ENCODE measurements at regions not wholly inside any gene's neighbourhood (a gene's known extent, or its start where the extent isn't known, plus 50 kb on each side); places are given as distances from the start of the nearest gene placed in this dataset.

DNA sequence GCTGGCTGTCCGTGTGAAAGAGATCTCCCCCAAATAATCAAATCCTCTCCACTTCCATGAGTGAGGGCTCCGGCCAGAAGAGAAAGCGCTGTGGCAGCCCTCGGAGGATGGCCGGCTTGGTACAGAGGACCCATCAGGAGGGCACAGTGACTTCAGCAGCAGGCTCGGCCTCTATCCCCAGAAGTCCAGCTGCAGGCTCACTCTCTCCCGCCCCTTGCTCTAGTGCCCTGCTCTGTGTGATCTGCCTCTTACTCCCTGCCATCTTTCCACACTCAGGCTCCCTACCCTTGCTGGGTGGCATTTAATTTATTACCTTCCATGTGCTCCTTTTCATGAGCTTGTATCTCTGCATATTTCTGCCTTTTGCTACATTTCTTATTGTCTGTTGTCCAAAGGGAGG is 129.7 kb downstream of the SPATA19 start:
- no peak for DNase-seq
- Mint-ChIP-seq H3K4me1 (no peaks in the 10 kb centered on the region), H3K27ac (no peak overlapping the region), H3K36me3 (no peaks in the 10 kb centered on the region), H3K4me3 (no peak overlapping the region), H3K27me3 (ENCODE audit: low read depth in 3 of 3) (peaks cover 2 to 6% (median 2%) of the 10 kb centered on the region in 3 donors), H3K9me3 (peaks cover 0 to 6% (median 0%) of the 10 kb centered on the region in 6 donors)

DNA sequence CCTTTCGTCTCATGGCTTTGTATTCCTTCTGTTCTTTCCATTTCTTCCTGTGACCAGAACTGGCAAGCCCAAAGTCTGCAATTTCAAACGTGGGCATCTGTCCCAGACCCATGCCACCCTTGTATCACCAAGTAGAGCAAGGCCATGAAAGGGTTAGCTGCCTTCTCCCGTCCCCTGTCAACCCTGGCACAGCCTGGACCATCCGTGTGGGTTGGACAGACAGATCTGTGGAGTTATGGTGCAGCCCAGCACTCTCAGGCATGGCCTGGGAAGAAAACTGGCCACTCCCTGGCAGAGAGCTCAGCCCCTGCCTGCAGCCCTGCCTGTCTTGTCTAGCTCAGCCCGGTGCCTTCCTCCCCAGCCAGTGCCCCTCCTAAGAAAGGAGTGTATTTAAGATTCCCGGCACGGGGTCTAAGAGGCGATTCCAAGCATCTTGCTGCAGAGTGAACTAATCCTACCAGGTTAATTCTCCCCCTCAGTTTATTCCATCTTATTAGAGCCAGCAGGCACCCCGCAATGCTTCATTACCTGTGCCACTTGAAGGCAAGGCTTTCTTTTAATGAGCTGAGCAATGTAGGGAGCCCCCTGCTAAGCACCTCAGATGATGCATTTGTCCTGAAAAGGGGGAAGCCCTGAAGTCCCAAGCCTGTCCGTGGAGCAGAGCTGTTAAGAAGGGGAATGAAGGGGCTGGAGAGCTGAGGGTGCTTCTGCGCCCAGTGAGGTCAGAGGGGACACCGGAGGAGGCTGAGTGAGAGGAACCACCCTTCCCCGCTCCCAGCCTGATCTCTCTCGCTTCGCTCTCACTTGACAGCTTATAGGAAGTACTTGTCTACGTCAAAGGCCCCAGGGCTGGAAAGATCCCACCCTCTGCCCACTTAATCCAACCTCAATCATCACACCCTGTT is 130.6 kb downstream of the SPATA19 start:
- Mint-ChIP-seq H3K27me3 (ENCODE audit: low read depth in 3 of 3) (peaks cover 0 to 6% (median 2%) of the 10 kb centered on the region in 3 donors), H3K4me1 (no peaks in the 10 kb centered on the region), H3K9me3 (peaks cover 0 to 4% (median 0%) of the 10 kb centered on the region in 6 donors), H3K36me3 (no peaks in the 10 kb centered on the region), H3K4me3 (no peak overlapping the region), H3K27ac (no peak overlapping the region)
- DNase-seq, result no peak

DNA sequence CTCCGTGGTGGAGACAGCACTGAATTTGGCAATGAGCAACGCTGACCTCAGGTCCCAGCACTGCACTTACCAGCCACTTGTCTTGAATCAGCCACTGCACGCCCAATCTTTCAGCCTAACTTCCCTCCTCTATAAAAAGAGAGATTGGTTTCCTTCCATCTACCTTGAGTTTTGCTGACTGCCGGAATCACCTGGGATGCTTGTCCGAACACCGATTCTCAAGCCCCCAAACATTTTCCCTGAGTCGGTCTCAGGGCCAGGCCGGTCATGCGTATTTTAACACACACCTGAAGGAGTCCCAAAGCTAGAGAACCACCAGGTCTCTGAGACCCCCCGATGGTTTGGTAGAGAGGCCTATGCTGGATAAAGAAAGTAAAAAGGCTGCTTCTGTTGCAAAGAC is 131.5 kb downstream of the SPATA19 start:
- no peak overlapping the region for H3K27ac Mint-ChIP-seq
- H3K9me3 Mint-ChIP-seq, result peaks cover 0 to 3% (median 0%) of the 10 kb centered on the region in 6 donors
- H3K27me3 Mint-ChIP-seq (ENCODE audit: low read depth in 3 of 3), result peaks cover 0 to 6% (median 2%) of the 10 kb centered on the region in 3 donors
- no peak for DNase-seq
- no peaks in the 10 kb centered on the region for H3K4me1 Mint-ChIP-seq
- H3K4me3 Mint-ChIP-seq, result no peak overlapping the region
- no peaks in the 10 kb centered on the region for H3K36me3 Mint-ChIP-seq

DNA sequence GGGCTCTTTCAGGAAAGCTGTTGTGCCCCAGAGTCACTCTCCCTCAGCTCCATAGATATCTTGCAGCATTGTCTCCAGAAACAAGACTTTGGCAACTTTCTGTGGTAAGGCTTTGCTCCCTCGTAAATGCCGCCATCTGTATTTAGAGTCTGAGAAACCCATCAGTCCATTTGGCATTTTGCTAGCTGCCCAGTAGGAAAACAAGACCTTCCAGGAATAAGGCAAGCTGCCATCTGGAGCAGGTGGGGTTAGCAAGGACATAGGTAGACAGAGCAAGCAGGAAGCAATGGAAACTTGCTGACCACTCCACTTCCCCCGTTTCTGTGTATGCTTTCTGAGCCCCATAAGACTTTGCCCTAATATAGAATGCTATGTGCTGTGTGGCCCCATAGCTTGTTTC is 131.9 kb downstream of the SPATA19 start:
- no peaks in the 10 kb centered on the region for H3K4me1 Mint-ChIP-seq

DNA sequence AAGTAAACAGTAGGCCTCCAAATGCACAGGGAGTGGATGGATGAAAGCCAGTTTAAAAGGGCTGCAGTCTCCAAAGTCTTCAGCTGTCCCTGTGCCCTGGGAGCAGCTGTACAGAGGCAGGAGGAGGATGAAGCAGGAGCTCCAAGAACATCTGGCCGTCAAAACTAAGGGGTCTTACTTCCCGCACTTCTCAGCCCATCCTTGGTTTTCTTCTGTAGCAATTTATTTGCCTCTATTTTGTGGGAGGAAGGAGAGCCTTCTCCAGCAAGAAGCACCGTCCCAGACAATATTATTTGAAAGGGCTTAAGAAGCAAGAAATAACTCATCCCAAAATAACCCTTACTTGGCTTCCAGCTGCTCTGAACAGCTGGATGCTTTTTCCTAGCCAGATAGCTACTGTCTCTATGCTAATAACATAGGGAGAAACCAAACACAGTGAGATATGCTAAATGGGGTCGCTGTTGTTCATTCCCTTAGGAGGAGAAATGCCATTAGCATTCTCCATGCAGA is 133.2 kb downstream of the SPATA19 start:
- H3K9me3 Mint-ChIP-seq, result peaks cover 0 to 3% (median 0%) of the 10 kb centered on the region in 6 donors
- H3K4me1 Mint-ChIP-seq, result no peaks in the 10 kb centered on the region
- DNase-seq, result no peak
- H3K4me3 Mint-ChIP-seq, result no peak overlapping the region
- H3K27ac Mint-ChIP-seq, result no peak overlapping the region
- no peaks in the 10 kb centered on the region for H3K36me3 Mint-ChIP-seq
- peaks cover 0 to 6% (median 0%) of the 10 kb centered on the region in 3 donors for H3K27me3 Mint-ChIP-seq (ENCODE audit: low read depth in 3 of 3)

More for the DNA sequence above, 131.9 kb downstream of the SPATA19 start:
- no peak overlapping the region for H3K4me3 Mint-ChIP-seq
- H3K27me3 Mint-ChIP-seq (ENCODE audit: low read depth in 3 of 3), result peaks cover 0 to 6% (median 2%) of the 10 kb centered on the region in 3 donors
- no peak for DNase-seq
- no peak overlapping the region for H3K27ac Mint-ChIP-seq
- H3K36me3 Mint-ChIP-seq, result no peaks in the 10 kb centered on the region
- peaks cover 0 to 3% (median 0%) of the 10 kb centered on the region in 6 donors for H3K9me3 Mint-ChIP-seq

DNA sequence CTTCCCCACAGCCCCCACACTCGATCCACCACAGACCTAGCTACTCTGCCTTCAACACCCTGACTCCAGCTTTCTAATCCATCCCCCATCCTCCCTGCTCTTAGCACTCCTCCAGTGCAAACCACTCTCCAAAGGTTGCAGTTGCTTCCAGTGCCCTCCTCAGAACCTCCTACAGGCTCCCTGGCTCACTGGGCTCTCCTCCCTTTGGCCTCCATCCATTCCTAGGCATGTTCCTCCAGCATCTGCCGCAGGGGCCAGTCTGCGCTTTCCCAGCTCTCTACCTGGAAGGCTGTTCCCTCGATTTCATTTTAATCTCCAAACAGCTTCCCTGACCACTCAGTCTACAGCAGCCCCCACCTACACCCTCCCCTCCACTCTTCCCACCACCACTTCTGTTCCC is 133.8 kb downstream of the SPATA19 start:
- Mint-ChIP-seq H3K36me3 (no peaks in the 10 kb centered on the region), H3K27ac (no peak overlapping the region), H3K9me3 (peaks cover 0 to 1% (median 0%) of the 10 kb centered on the region in 6 donors), H3K4me3 (no peak overlapping the region), H3K27me3 (ENCODE audit: low read depth in 3 of 3) (peaks cover 0 to 6% (median 0%) of the 10 kb centered on the region in 3 donors), H3K4me1 (no peaks in the 10 kb centered on the region)
- no peak for DNase-seq

DNA sequence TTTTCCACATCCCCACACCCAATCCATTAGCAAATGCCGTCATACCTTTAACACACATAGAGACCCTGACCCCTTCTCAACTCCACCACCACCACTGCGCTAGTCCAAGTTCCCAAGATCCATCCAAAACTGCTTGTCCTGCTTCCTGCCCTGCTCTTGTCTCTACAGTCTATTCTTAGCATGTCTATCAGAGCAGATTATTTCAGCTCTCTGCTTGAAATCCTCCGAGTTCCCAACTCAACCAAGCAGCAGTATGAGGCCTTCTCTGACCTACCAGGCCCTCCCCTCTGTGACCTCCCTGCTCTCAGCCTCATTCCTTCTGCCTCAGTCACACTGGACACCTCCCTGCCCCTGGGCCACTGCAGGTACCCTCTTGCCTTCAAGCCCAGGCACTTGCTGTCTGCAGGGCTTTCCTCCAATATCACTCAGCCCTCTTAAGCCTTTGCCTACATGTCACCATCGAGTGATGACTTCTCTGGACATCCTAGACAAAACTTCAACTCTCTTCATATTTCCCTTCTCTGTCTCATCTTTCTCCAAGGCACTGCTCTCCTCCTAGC is 134.6 kb downstream of the SPATA19 start:
- H3K27me3 Mint-ChIP-seq (ENCODE audit: low read depth in 3 of 3), result peaks cover 0 to 6% (median 1%) of the 10 kb centered on the region in 3 donors
- H3K36me3 Mint-ChIP-seq, result no peaks in the 10 kb centered on the region
- no peak for DNase-seq
- H3K9me3 Mint-ChIP-seq, result peaks cover 0 to 1% (median 0%) of the 10 kb centered on the region in 6 donors
- H3K4me1 Mint-ChIP-seq, result no peaks in the 10 kb centered on the region
- H3K4me3 Mint-ChIP-seq, result no peak overlapping the region
- no peak overlapping the region for H3K27ac Mint-ChIP-seq

DNA sequence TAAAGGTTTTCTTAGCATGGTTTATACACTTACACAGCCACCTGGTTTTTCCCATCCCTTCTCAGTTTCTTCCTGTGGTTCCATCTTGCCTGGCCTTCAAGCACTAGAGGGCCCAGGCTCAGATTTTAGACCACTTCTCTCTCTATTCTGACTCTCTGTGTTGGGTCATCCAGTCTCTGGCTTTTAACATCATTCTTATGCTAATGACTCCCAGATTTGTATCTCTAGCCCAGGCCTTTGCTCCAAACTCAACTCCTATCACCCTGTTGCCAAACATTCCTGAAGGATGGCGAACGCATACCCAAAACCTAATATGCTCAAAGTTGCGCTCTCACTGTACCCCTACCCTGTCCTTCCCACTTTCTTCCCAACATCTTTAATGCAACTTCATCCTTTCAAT is 135.1 kb downstream of the SPATA19 start:
- H3K4me1 Mint-ChIP-seq, result no peaks in the 10 kb centered on the region

DNA sequence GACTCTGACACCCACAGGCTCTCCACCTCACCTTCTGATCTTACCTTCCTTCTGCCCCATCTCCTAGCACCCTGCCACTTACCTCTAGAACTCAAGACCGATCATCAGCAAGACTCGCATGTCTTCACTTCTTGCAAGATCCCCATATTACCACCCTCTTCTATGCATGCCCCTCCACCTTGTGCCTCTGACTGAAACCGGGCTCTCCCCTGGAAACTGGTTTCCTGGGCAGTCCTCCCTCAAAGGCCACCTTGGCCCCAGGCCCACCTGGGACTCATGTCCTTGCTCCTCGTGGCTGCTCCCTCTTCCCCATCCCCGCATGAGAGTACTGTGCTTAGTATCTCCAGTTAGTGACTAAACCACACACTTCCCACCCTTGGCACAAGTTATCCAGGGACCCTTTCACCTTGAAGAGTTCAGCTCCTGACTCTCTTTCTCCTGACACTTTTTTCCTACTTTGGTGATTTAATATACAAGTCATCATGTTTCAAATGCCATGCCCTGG is 136.7 kb downstream of the SPATA19 start:
- H3K36me3 Mint-ChIP-seq, result no peaks in the 10 kb centered on the region
- H3K4me3 Mint-ChIP-seq, result no peak overlapping the region
- H3K4me1 Mint-ChIP-seq, result no peaks in the 10 kb centered on the region
- H3K9me3 Mint-ChIP-seq, result peaks cover 0 to 5% (median 0%) of the 10 kb centered on the region in 6 donors
- no peak overlapping the region for H3K27ac Mint-ChIP-seq
- peaks cover 0 to 5% (median 4%) of the 10 kb centered on the region in 3 donors for H3K27me3 Mint-ChIP-seq (ENCODE audit: low read depth in 3 of 3)
- DNase-seq, result no peak

More for the DNA sequence above, 135.1 kb downstream of the SPATA19 start:
- Mint-ChIP-seq H3K9me3 (peaks cover 0 to 1% (median 0%) of the 10 kb centered on the region in 6 donors), H3K27me3 (ENCODE audit: low read depth in 3 of 3) (peaks cover 0 to 5% (median 1%) of the 10 kb centered on the region in 3 donors), H3K4me3 (no peak overlapping the region), H3K27ac (no peak overlapping the region), H3K36me3 (no peaks in the 10 kb centered on the region)
- no peak for DNase-seq

DNA sequence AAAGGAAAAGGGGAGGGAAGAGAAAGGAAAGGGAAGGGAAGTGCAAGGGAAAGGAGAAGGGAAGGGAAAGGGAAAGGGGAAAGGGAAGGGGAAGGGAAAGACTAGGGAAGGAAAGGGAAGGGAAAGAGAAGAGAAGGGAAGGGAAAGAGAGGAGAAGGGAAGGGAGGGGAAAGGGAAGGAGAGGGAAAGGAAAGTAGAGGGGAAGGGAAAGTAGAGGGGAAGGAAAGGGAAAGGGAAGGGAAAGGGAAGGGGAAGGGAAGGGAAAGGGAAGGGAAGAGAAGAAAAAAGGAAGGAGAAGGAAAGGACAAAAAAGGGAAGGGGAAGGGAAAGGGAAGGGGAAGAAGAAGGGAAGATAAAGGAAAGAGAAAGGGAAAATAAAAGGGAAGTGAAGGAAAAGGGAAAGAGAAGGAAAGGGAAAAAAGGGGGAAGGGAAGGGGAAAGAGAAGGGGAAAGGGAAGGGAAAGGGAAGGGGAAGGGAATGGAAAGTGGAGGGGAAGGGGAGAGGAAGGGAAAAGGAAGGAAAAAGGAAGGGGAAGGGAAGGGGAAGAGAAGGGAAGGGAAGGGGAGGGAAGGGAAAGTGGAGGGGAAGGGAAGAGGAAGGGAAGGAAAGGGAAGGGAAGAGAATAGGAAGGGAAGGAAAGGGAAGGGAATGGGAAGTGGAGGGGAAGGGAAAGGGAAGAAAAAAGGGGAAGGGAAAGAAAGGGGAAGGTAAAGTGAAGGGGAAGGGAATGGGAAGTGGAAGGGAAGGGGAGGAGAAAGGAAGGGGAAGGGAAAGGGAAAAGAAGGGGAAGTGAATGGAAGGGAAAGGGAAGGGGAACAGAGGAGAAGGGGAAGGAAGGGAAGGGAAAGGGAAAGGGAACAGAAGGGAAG is 138.2 kb downstream of the SPATA19 start:
- H3K4me1 Mint-ChIP-seq, result no peaks in the 10 kb centered on the region
- peaks cover 0 to 6% (median 4%) of the 10 kb centered on the region in 3 donors for H3K27me3 Mint-ChIP-seq (ENCODE audit: low read depth in 3 of 3)
- DNase-seq, result no peak
- no peak overlapping the region for H3K27ac Mint-ChIP-seq
- H3K4me3 Mint-ChIP-seq, result no peak overlapping the region
- no peaks in the 10 kb centered on the region for H3K36me3 Mint-ChIP-seq
- peaks cover 0 to 5% (median 0%) of the 10 kb centered on the region in 6 donors for H3K9me3 Mint-ChIP-seq

DNA sequence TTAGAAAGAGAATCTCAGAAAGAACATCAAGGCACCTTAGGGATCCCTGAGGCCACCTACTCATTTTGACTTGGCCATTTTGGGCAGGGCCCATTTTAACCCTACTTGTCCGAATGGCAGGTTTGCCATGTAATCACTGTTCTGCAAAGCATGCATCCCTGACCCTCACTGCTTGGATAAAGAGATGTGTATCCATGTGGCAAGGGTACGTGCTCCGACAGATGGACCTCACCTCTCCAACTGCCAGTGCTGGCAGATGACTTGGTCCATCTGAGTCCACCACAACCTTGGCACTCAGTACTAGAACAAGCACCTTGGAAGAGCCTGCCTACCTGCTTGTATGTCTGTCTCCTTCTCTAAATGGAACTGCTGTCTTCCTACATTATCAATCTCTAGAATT is 139.4 kb downstream of the SPATA19 start:
- Mint-ChIP-seq H3K4me1 (no peaks in the 10 kb centered on the region), H3K27ac (no peak overlapping the region), H3K27me3 (ENCODE audit: low read depth in 3 of 3) (peaks cover 0 to 6% (median 4%) of the 10 kb centered on the region in 3 donors), H3K9me3 (peaks cover 0 to 9% (median 0%) of the 10 kb centered on the region in 6 donors), H3K36me3 (no peaks in the 10 kb centered on the region), H3K4me3 (no peak overlapping the region)
- no peak for DNase-seq

DNA sequence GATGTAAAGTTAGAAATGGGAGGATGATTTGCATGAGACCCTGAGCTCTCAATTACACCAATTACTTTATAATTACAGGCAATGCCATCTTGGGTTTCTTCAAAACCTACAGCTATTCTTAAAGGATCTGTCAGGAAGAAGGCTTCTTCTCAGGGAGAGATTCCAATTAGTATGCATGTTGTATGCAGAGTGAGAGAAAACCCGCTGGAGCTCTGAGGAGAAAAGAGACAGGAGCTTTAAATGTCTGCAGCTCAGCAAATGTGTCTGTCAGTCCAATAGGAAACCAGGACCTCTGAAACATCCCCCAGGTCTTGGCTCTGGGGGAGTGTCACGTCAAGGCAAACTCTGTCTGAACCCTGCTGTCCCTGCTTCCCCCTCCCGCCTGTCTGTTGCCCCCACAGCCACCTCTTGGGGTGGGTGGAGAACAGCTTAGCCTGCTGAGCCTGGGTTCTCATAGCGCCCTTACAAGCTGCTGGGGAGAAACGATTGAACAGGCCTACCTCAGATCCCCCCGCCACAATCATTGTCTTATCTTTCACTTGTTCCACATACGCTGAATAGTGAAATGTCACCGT is 140.2 kb downstream of the SPATA19 start:
- H3K4me3 Mint-ChIP-seq, result no peak overlapping the region
- no peak overlapping the region for H3K27ac Mint-ChIP-seq
- no peaks in the 10 kb centered on the region for H3K36me3 Mint-ChIP-seq
- H3K9me3 Mint-ChIP-seq, result peaks cover 0 to 9% (median 0%) of the 10 kb centered on the region in 6 donors
- peaks cover 0 to 6% (median 4%) of the 10 kb centered on the region in 3 donors for H3K27me3 Mint-ChIP-seq (ENCODE audit: low read depth in 3 of 3)
- DNase-seq, result no peak
- no peaks in the 10 kb centered on the region for H3K4me1 Mint-ChIP-seq

DNA sequence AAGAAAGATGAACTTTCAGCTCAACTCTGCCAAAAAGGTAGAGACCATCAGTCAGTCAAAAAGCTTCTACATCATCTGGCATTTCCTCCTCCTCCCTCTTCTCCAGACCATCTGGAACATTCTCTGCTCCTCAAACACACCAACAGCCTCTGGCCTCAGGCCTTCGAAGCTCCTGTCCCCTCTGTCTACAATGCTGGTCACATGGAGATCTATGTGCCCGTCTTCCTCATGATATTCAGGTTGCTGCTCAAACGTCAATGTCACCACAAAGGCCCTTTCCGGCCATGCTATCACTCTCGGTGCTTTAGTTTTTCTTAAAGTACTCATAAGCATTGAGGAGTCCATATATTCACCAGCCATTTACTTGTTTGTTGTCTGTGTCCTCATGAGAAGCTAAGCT is 146.2 kb downstream of the SPATA19 start:
- Mint-ChIP-seq H3K4me3 (no peak overlapping the region), H3K36me3 (no peaks in the 10 kb centered on the region), H3K27me3 (ENCODE audit: low read depth in 3 of 3) (peaks cover 0 to 8% (median 5%) of the 10 kb centered on the region in 3 donors), H3K9me3 (peaks cover 0 to 7% (median under 1%) of the 10 kb centered on the region in 6 donors), H3K4me1 (no peaks in the 10 kb centered on the region), H3K27ac (no peak overlapping the region)
- no peak for DNase-seq
